Upper lobe of left lung (tissue), 4 donors: ENCODE measurements at regions not wholly inside any gene's neighbourhood (a gene's known extent, or its start where the extent isn't known, plus 50 kb on each side); places are given as distances from the start of the nearest gene placed in this dataset.

Experiments used
- small RNA-seq, 4 donors: library from RNA; depleted of rRNA; stranded (forward); fragments of <200 nt; gene quantifications; one replicate each; pipeline ENCODE3, GENCODE V24; 2016

Small RNAs in the stretch of these regions (small RNA-seq; reads per million reads assigned to genes)
- gene AC073530.2: 0 reads per million in 4 donors
